ENCODE measurements at regions not wholly inside any gene's neighbourhood (a gene's known extent, or its start where the extent isn't known, plus 50 kb on each side); places are given as distances from the start of the nearest gene placed in this dataset.

DNA sequence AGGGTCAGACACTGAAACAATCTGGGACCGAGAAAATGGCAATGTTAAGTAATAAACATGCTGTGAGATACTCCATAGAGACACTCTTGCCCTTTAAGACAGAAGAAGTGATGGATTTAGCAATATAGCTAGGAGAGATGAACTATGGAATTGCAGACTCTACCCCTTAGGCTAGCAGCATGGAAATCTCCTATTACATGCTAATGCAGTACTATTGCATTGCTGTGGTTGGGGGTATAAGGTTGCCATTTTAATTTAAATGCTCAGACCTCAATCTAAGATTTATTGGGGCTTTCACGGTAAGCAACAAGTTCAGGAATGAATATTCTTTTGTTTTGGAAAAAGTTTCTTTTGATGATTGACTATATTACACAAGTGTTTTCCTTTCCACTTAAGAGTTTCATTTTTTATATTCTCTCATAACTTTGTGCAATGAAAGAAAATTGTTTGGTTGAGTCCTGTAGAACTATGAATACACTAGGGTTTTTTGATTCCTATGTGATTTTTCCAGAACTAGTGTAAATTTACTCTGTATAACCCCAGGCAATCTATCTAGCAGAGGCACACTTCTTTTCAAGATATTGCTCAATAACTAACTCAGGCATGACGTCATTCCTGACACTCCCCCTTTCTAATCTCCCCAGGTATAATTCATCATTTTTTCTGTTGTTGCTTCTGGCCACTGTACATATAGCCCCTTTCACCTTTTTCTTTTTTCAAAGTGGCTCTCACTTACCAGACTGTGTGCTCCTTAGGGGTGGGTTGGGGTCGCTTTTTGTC is 394.7 kb upstream of the KLF12 start:
- no peak for DNase-seq
- ATAC-seq, result no peak
- intact Hi-C loops (cut with DNase I, micrococcal nuclease), result no loop called here

DNA sequence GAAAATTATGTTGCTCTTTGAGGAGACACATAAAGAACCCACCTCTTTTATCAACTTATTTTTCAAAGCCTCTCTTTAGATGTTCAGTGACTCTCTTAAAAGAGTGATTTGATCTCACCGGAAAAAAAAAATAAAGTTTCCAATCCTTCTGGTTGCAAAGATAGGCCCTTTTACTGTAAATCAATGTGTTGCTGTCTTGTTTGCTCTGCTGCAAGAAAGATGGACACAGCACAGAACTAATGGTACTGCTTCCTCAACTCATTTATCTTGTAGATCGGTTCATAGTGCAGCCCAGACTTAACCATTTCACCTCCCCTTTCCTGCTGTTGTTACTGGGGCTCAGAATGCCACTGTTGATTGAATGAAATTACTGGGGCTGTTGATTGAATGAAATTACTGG is 388.9 kb upstream of the KLF12 start:
- no peak for ATAC-seq
- intact Hi-C loops (cut with DNase I, micrococcal nuclease), result no loop called here
- no peak for DNase-seq

DNA sequence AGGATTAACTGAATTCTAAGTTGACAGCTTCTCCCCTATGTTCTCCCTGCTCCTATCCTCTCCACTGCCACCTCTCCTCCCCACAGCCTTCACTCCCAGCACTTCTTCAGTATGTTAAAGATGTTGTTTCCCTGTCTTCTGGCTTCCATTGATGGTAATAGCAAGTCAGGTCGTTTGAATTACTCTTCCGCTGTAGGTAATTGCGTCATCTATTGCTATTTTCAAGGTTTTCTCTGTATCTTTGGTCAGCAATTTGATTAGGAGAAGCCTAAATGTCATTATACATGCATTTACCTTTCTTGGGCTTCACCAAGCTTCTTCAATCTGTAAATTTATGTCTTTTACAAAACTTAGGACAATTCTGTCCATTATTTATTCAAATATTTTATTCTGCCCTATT is 377.3 kb upstream of the KLF12 start:
- DNase-seq, result no peak
- intact Hi-C loops (cut with DNase I, micrococcal nuclease), result no loop called here
- no peak for ATAC-seq

DNA sequence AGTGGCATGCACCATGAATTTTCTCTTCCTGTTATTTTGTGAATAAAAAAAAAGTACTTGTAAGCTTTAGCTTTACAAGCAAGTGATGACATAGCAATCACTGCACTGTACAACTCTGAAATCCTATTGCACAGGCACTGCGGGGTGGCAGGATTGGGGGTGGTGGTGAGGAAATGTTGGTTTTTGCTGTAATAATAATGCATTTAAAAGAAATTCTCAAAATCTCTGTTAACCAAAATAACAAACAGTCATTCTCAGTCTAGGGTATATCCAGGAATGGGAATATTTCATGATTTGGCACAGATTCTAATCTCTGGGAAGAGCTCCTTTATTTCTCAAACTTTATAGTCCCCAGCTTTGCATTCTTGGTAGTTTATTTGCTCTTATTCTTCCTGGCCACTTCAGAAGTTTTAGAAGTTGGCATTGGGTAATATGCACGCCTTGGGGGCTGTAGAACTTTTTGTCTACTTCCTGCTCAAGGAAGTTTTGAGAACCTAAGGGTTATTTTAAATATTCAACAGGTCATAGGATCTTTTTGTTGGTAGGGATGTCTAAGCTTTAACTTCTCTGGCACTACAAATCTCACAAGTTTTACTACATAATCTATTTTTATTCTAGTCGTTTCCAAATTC is 353.0 kb upstream of the KLF12 start:
- ATAC-seq, result no peak
- DNase-seq, result no peak
- intact Hi-C loops (cut with DNase I, micrococcal nuclease), result no loop called here

DNA sequence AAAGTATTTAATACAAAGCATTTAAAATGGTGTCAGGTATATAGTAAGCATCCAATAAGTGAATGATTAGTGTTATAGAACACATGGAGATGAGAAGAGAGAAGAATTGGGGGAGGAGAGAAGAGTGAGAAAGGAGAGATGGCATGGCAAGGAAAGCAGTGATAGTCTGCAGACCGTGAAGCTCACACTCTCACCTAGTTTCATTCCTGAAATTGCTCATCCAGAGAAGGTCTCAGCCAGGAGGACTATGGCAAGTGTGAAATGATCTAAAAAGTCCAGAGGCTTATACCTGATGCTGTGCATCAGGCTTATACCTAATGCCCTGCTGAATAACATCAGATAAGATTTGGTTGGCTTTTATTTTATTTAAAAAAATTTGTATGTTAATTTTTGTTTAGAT is 351.6 kb upstream of the KLF12 start:
- intact Hi-C loops (cut with DNase I, micrococcal nuclease), result no loop called here
- ATAC-seq, result no peak
- no peak for DNase-seq

DNA sequence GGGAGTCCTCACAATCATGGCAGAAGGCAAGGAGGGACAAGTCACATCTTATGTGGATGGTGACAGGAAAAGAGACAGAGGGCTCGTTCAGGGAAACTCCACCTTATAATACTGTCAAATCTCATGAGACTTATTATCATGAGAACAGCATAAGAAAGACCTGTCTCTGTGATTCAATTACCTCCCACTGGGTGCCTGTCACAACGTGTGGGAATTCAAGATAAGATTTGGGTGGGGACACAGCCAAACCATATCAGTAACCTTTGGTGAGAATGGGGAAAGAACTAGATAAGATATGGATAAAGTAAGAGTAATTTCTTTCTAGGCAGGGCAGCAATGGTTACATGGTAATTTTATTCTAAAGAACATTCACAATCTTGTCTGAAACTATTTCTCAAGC is 344.9 kb upstream of the KLF12 start:
- no peak for ATAC-seq

DNA sequence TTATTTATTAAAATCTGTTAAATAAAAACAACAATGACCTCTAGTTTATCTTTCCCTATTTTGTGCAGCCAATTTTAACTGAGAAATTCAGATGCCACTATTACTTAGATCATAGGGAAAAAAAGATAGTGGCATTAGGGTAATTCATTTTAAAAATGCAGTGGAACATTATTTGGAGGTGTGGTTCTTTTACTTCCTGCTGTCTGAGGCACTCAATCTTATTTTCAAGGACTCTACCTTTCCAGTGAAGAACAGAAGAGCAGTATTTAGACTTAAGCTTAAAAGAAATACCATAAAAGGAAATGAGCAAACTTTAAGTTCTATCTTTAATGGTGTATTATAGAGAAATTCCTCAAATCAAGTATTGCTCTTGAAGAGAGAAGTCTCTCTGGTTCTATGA is 342.6 kb upstream of the KLF12 start:
- ATAC-seq, result no peak
- no peak for DNase-seq

More for the DNA sequence above, 344.9 kb upstream of the KLF12 start:
- DNase-seq, result no peak
- intact Hi-C loops (cut with DNase I, micrococcal nuclease), result no loop called here

DNA sequence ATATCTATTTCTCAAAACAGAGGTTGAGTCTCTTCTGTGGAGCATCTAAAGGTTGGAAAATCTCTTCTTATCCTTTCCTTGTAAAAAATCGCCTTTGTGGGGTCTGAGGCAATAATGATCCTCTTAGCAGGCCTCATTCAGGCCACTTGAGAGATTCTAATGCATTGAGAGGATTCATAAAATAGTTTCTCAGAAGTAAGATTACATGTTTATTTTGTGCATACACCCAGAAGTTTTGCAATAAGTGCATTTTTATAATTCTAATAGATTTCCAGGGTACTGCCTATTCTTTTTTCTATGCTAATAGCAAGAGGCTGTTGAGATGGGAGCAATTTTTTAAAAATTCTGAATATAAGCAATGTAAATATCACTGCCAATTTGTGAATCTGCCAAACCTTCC is 342.2 kb upstream of the KLF12 start:
- DNase-seq (no peak), ATAC-seq (no peak)
- intact Hi-C loops (cut with DNase I, micrococcal nuclease), result no loop called here

More for the DNA sequence above, 342.6 kb upstream of the KLF12 start:
- intact Hi-C loops (cut with DNase I, micrococcal nuclease), result no loop called here

DNA sequence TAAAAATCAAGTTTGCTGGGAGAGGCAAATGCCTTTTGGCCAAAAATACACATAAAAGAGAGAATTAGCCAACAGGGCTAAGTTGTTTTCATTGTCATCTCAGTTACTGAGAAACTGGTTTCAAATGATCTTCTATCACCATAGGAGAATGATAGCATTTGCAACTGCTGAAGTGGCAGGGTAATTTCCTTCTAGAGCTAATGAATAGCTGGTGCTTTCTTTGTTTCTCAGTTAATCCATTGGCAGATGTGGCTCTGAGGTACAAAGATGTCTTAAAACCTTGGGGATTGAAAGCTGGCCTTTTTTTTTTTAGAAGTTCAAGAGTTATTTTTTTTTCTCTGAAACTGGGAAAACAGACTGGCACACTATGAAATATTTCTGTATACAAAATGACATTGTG is 332.7 kb upstream of the KLF12 start:
- intact Hi-C loops (cut with DNase I, micrococcal nuclease), result no loop called here
- no peak for ATAC-seq

DNA sequence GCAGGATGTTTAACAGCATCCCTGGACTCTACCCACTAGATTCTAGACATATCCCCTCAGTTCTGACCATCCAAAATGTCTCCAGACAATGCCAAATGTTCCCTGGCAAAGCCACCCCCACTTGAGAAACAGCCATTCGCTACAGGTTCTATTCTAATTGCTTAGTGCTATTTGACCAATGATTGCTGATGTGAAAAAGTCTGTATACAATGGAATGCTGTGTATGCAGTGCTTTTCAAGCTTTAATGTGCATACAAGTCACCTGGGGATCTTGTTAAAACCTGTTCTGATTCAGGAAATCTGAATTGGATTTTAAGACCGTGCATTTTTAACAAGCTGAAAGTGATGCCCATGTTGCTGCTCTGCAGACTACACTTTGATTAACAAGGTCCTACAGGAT is 331.8 kb upstream of the KLF12 start:
- ATAC-seq (no peak), DNase-seq (no peak)
- intact Hi-C loops (cut with DNase I, micrococcal nuclease), result no loop called here

More for the DNA sequence above, 332.7 kb upstream of the KLF12 start:
- DNase-seq, result no peak

DNA sequence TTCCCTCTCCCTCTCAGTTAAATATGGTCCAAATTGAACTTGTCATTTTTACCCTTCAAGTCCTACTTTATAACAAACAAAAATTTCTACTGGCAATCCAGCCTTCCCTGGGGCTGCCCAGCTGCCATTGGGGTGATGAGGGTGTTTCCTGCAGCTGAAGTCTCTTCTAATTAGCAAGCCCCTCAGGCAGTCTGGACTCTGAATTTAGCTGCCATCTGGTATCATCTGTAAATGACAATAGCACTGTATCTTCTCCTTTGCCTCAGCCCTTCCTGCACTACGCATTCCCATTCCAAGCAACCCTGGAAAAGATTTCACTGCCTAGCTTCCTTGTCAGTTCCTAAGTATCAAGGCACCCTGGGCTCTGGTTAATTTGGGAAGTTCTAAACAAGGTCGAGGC is 331.1 kb upstream of the KLF12 start:
- ATAC-seq (no peak), DNase-seq (no peak)
- intact Hi-C loops (cut with DNase I, micrococcal nuclease), result no loop called here

DNA sequence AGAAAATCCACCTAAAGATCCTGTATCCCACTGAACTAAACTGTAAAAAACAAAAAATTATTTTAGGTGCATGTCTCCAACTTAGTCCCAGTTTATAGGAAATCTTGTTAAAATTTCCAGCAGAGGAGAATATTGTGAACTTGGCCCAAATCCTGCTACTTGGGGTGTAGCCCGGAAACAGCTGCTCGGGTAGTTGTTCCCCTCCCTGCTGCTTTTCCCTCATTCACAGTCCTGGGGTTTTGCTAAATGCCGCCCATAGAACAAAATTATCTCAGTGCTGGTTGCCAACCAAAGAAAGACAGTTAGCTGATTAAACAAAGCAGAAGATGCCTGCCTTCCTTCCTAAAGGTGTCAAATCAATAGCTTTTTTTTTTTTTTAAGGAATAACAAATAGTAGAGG is 330.5 kb upstream of the KLF12 start:
- intact Hi-C loops (cut with DNase I, micrococcal nuclease), result no loop called here
- ATAC-seq (no peak), DNase-seq (no peak)

DNA sequence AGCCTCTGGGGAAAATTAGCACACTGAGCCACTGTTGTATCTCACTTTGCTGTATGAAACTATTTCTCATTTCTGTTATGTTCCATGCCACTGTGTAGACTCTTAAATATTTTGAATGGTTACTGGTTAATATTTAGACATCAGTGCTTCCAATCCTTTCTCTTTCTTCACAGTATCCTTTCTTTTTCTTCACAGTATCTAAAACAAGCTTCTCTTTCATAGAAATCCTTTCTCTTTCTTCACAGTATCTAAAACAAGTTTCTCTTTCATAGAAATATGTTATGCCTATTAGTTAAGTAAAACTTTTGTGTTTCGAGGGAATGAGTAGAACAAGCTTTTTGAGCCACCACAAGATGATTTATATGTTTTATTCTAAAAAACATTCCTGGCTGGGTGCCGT is 326.8 kb upstream of the KLF12 start:
- no peak for ATAC-seq
- intact Hi-C loops (cut with DNase I, micrococcal nuclease), result no loop called here
- DNase-seq, result no peak

DNA sequence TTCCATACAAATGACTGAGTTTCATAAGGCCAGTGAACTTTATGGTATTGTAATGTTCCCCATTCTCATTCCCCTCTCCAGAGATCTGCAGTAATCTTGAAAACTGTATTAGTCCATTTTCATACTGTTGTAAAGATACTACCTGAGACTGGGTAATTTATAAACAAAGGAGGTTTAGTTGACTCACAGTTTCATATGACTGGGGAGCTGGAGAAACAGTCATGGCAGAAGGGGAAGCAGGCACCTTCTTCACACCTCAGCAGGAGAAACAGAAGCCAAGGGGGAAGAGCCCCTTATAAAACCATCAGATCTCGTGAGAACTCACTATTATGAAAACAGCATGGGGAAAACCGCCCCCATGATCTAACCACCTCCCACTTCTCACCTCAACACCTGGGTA is 318.7 kb upstream of the KLF12 start:
- DNase-seq (no peak), ATAC-seq (no peak)
- intact Hi-C loops (cut with DNase I, micrococcal nuclease), result no loop called here

DNA sequence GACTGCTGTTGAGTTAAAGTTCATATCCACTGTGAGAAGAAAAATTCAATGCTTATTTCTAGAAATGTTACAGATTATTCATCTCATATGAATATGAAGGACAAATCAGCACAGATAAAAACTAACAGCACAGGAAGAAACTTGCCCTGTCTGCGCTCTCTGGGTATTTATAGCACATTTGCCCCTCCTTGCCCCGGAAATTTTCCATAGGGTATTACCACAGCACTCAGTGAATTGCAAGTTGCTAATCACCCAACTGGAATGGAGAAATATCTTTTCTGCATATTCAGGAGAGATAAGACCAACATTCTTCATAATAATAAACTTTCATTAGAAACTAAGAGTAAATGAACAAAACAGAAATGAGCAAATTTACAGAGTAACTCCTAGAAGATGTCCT is 318.0 kb upstream of the KLF12 start:
- intact Hi-C loops (cut with DNase I, micrococcal nuclease), result no loop called here
- no peak for ATAC-seq
- no peak for DNase-seq

DNA sequence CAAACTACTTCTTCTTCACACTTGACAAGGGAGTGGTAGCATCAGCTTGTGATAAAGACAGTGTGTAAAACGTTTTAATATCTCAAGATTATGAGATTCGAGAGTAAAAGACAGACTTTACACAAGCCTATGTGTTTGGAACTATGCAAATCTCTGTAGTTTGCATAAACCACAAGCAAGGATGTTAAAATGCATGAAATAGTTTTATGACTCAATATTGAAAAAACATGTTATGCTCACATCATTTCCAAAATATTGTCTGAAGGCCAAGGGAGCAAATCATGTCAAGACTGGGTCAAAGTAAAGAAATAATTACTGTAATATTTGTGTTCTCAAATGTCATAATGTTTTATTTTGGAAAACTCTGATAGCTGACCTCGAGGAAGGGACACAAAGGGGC is 316.8 kb upstream of the KLF12 start:
- no peak for ATAC-seq
- DNase-seq, result no peak
- intact Hi-C loops (cut with DNase I, micrococcal nuclease), result no loop called here

DNA sequence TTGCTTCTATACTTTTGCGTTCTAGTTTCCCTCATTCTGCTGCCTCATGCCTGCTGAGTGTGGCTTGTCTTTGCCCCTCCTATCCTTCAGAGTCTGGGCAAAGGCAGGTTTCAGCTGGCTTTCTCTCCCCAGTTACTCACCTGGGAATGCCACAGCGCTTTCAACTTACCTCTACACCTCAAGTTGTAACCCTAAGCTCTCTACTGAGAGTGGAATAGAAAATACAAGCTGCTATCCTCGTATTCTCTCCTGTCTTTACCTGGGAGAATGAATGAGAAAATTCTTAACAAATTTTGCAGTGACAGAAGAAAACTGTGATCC is 316.3 kb upstream of the KLF12 start:
- intact Hi-C loops (cut with DNase I, micrococcal nuclease), result no loop called here
- ATAC-seq (no peak), DNase-seq (no peak)

DNA sequence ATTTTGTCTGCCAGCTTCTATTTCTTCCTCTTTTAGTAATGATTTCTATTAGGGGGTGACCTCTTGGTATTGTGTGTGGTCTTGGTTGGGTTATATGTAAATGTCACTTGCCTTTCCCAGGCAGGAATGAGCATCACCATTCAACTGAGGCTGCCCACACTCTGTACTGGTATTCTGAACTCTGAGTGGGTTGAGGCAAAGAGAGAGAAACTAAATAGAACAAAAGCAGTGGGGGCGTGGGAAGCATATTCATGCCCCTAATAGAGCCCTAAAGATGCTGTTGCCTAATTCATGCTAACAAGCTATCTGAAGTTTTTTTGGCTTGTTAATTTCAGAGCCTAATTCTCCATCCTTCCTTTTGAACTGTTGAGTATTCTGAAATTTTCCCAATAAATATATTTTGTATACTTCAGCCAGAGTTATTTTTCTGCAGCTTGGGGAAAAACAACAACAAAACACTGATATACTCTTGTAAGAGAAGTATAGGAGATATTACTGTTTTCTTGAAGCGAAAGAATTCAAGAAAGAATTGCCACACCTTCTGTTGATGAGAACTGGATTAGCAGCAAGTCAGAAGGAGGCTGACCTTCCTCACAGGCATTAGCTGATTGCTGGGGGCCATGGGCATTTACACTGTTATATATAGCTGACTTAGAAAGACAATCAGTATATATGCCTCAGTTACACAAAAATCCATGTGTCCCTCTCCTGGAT is 315.8 kb upstream of the KLF12 start:
- DNase-seq, result no peak
- no peak for ATAC-seq
- intact Hi-C loops (cut with DNase I, micrococcal nuclease), result no loop called here

DNA sequence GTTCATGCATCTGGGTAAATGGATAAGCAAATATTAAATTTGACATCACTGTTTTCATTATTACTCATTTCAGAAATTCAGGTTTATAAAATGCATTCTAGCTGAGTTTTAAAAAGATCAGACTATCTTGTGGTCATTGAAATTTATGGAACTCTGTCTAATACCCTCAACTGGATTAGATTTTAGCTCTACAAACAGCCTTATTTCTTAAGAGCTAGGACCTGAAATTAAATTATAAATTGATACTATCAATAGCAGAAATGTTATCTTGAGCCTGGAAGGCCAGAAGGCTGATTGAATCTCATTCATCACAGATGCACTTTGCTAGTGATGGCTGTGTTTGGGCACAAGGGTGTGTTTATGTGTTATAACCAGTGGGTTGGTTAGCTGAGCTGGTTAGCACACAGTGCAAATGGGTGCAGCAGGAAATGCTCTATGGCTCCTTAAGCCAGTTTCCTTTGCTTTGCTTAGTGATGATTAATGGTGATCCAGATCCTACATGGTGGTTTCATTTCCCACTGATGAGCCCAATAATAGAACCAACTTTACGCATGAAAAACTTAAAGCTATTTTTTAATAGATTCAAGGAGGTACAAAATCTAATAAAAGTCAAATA is 310.8 kb upstream of the KLF12 start:
- intact Hi-C loops (cut with DNase I, micrococcal nuclease), result no loop called here
- no peak for DNase-seq
- ATAC-seq, result no peak

DNA sequence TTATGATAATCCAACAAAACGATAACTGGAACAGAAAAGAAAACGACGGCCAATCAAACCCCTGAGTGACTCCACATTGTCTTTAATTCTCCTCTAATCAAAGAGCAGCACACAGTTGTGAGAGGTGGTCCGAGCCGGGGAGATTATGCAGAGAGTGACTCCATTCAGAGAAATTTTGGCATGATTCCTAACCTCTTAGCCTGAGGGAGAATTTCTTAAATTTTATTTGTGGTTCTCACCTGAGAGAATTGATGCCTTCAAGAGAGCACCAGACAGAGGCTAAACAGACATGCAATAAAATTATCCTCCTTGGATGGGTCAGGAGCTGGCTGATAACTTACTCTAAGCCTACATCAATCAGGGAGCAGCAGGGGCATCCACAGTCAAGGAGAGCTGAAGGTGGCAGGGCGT is 310.0 kb upstream of the KLF12 start:
- intact Hi-C loops (cut with DNase I, micrococcal nuclease), result no loop called here
- ATAC-seq, result no peak
- DNase-seq, result no peak
